GM23338 (cell line): ENCODE measurements at regions not wholly inside any gene's neighbourhood (a gene's known extent, or its start where the extent isn't known, plus 50 kb on each side); places are given as distances from the start of the nearest gene placed in this dataset.

Source experiments
- CREB1 ChIP-seq: fragments of 250-450 bp; sonication (Bioruptor Pico); IDR thresholded peaks from 2 replicates; pipeline ENCODE4 v1.5.0; 2020; ENCODE audit warnings: low read depth, mild to moderate bottlenecking, moderate library complexity
- CTCF ChIP-seq, 2 experiments: fragments of 200-600 bp in 1 of 2; sonication (generic) in 1 of 2; conservative IDR thresholded peaks; 2 replicates each; pipeline versions ENCODE4 v1.5.1 to v1.6.1; 2016 to 2017; ENCODE audit warnings: antibody characterized with exemption in 2 of 2, low read depth in 2 of 2, mild to moderate bottlenecking in 2 of 2, moderate library complexity in 1 of 2
- EZH2 ChIP-seq: fragments of 200-600 bp; sonication (generic); IDR thresholded peaks from one replicate; pipeline ENCODE4 v1.8.0; 2017; ENCODE audit warnings: antibody characterized with exemption, mild to moderate bottlenecking, low read depth; ENCODE audit not compliant: unreplicated experiment
- EZH2phosphoT487 ChIP-seq: fragments of 200-600 bp; sonication (generic); IDR thresholded peaks from one replicate; pipeline ENCODE4 v1.8.1; 2018; ENCODE audit warnings: antibody characterized with exemption; ENCODE audit not compliant: unreplicated experiment
- JUNB ChIP-seq: IDR thresholded peaks from one replicate; pipeline ENCODE4 v1.6.1; 2016; ENCODE audit warnings: antibody characterized with exemption; ENCODE audit not compliant: unreplicated experiment
- POLR2AphosphoS5 ChIP-seq: IDR thresholded peaks from 2 replicates; pipeline ENCODE4 v1.6.1; 2016; ENCODE audit warnings: antibody characterized with exemption, low read depth
- REST ChIP-seq: IDR thresholded peaks from one replicate; pipeline ENCODE4 v1.6.1; 2018; ENCODE audit warnings: antibody characterized with exemption; ENCODE audit not compliant: unreplicated experiment
- ZNF114 ChIP-seq: fragments of 250-450 bp; sonication (Bioruptor Pico); IDR thresholded peaks from 2 replicates; pipeline ENCODE4 v1.5.0; 2020; ENCODE audit warnings: mild to moderate bottlenecking, moderate library complexity

DNA sequence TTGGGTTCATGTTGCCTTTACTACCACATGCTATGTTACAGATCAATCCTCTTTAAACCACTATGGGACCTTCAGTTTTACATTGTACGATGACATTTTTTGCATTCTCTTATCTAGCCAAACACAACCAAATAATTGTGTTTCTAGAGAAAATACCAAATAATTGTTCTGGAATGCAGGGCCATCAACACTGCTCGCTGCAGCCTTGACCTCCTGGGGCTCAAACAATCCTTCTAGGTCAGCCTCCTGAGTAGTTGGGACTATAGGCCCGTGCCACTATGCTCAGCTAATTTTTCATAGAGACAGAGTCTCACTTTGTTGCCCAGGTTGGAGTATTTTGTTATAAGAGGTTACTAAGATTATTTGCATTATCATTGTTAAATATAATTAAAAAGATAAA lies 237.5 kb upstream of the PMFBP1 start:
- TF ChIP-seq EZH2 (no peak), REST (no peak), CTCF (conservative IDR thresholded peaks at IDR 0.05; ENCODE audit: low read depth in 2 of 2) (no peak), POLR2AphosphoS5 (no peak), EZH2phosphoT487 (no peak), CREB1 (no peak), ZNF114 (no peak), JUNB (no peak)
